Neutrophil (primary cell): ENCODE measurements at regions not wholly inside any gene's neighbourhood (a gene's known extent, or its start where the extent isn't known, plus 50 kb on each side); places are given as distances from the start of the nearest gene placed in this dataset.

ENCODE experiments used
- H3K27ac ChIP-seq: fragments of 200-600 bp; sonication (generic); 2 replicates; pipeline ENCODE4 v1.5.1; 2016; ENCODE audit warnings: mild to moderate bottlenecking, moderate library complexity
- H3K27me3 ChIP-seq: fragments of 200-600 bp; sonication (generic); 2 replicates; pipeline ENCODE4 v1.6.0; 2016; ENCODE audit warnings: mild to moderate bottlenecking
- H3K36me3 ChIP-seq: fragments of 200-600 bp; sonication (generic); 2 replicates; pipeline ENCODE4 v1.5.1; 2017
- H3K4me1 ChIP-seq, 2 experiments: fragments of 200-600 bp in 1 of 2; sonication (generic) in 1 of 2; 1 replicate in 1 of 2; 2 replicates in 1 of 2; pipeline versions ENCODE4 v1.5.1 to v1.6.1; 2013 to 2016; ENCODE audit warnings: low read depth in 1 of 2, low read length in 1 of 2, mild to moderate bottlenecking in 1 of 2, moderate library complexity in 1 of 2; ENCODE audit not compliant: control insufficient read depth in 1 of 2, insufficient read depth in 1 of 2
- H3K4me3 ChIP-seq, 2 experiments: fragments of 200-600 bp in 1 of 2; sonication (generic) in 1 of 2; 1 replicate in 1 of 2; 2 replicates in 1 of 2; pipeline ENCODE4 v1.5.1; 2013 to 2016; ENCODE audit warnings: low read depth in 1 of 2, low read length in 1 of 2, mild to moderate bottlenecking in 1 of 2, moderate library complexity in 1 of 2
- H3K9me3 ChIP-seq: fragments of 200-600 bp; sonication (generic); 2 replicates; pipeline ENCODE4 v1.5.1; 2016
- TF ChIP-seq, protein P1 (sequence below): fragments of 200-600 bp; sonication (generic); IDR thresholded peaks from 2 replicates; pipeline ENCODE4 v1.5.1; 2016; ENCODE audit warnings: antibody characterized with exemption

DNA sequence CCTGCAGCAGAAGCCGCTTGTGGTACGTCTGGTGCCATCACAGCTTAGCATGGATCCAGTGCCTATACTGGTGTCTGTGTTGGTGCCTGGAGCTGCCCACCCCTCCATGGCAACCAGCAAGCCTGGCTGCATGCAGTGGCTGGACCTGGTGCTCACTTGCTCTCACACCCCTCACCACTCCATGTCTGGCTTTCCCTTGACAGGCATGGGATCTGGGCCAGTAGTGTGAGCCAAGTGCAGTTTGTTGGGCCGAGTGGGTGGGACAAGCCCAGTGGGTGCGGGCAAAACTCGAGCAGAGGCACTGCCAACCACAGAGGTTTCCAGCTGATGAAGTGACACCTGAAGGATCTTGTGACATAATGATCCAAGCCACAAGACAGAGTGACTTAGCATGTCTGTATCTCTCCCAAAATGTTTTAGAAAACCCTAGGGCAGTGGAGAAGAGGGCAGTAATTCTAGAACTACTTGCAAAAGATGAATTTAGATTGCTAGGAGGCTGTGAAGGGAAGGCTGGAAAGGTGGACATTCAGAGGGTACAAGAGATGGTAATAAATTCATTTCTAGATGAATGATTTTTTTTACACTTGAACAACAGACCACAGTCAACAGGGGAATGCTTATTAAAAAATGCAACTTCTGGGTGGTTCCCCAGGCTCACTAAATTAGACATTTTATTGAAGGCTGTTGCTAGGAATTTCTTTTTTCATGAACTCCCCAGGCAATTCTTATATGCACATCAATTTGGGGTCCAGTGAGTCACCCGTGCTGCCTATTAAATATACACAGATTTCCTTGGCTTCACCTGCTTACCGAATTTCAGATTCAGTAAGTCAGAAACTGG, 660.3 kb downstream of the TLR4 start:
- Histone ChIP-seq H3K36me3 (no peaks in the 10 kb centered on the region), H3K9me3 (no peaks in the 10 kb centered on the region), H3K27ac (no peak overlapping the region), H3K27me3 (no peaks in the 10 kb centered on the region), H3K4me3 (no peak overlapping the region), H3K4me1 (no peaks in the 10 kb centered on the region)
- TF ChIP-seq, protein P1, sequence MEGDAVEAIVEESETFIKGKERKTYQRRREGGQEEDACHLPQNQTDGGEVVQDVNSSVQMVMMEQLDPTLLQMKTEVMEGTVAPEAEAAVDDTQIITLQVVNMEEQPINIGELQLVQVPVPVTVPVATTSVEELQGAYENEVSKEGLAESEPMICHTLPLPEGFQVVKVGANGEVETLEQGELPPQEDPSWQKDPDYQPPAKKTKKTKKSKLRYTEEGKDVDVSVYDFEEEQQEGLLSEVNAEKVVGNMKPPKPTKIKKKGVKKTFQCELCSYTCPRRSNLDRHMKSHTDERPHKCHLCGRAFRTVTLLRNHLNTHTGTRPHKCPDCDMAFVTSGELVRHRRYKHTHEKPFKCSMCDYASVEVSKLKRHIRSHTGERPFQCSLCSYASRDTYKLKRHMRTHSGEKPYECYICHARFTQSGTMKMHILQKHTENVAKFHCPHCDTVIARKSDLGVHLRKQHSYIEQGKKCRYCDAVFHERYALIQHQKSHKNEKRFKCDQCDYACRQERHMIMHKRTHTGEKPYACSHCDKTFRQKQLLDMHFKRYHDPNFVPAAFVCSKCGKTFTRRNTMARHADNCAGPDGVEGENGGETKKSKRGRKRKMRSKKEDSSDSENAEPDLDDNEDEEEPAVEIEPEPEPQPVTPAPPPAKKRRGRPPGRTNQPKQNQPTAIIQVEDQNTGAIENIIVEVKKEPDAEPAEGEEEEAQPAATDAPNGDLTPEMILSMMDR, result no peak

DNA sequence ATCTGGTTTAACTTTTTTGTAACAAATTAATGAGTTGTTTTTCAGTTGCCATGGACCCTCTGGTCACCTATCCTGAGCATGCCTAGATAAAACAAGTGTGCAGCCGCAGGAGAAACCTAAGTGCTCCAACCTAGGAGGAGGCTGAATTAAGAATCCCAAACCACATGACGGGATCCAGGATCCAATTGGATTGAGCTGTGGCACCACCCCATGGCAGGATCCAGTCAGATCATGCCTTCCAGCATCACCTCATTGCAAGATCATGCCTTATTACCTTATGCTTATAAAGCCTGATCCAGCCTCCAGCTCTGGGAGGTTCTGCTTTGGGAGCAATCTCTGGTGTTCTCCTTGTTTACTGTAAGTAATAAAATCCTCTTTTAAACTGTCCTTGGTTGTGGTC, 662.0 kb downstream of the TLR4 start:
- H3K27ac ChIP-seq, result no peak overlapping the region
- TF ChIP-seq, protein P1, result no peak
- no peak overlapping the region for H3K4me3 ChIP-seq
- H3K9me3 ChIP-seq, result no peaks in the 10 kb centered on the region
- no peaks in the 10 kb centered on the region for H3K4me1 ChIP-seq
- no peaks in the 10 kb centered on the region for H3K36me3 ChIP-seq
- H3K27me3 ChIP-seq, result no peaks in the 10 kb centered on the region

DNA sequence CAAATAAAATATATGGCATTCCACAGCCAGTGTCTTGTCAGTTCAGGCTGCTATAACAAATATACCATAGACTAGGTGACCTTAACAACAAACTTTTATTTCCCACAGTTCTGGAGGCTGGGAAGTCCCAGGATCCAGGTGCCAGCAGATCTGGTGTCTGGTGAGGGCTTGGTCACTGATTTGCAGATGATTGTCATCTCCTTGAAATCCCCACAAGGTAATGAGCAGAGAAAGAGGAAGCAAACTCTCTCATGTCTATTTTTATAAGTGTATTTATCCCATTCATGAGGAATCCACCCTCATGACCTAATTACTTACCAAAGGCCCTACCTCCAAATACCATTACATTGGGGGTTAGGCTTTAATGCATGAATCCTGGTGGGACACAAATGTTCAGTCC, 663.2 kb downstream of the TLR4 start:
- Histone ChIP-seq H3K27ac (no peak overlapping the region), H3K27me3 (no peaks in the 10 kb centered on the region), H3K9me3 (no peaks in the 10 kb centered on the region), H3K4me1 (no peaks in the 10 kb centered on the region), H3K36me3 (no peaks in the 10 kb centered on the region), H3K4me3 (no peak overlapping the region)
- TF ChIP-seq, protein P1, result no peak

DNA sequence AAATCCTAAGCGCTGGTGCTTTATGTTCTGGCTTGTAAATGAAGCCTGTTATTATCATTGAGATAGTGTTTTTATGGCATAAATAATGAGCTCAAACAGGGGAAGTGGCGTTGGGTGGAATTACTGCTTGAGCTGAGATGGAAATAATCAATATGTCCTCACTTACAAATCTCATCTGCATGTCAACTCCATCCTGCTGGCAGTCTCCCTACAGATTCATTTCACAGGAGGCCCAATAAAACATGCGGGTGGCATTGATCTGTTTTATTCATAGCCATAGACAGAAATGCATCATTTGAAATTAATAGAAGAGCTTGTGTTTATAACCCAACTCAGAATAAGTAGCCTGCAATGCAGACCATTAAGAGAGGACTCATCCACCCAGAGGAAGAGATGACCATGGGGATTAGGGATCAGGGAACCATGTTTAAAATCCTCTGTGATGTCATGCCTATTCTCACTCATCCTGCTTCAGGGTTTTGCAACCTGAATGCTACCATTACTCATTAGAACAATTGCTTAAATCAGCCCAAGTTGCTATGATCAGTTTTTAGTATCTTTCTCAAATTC, 680.4 kb downstream of the TLR4 start:
- TF ChIP-seq, protein P1, result no peak
- Histone ChIP-seq H3K4me1 (no peaks in the 10 kb centered on the region), H3K4me3 (no peak overlapping the region), H3K27ac (no peak overlapping the region), H3K9me3 (no peaks in the 10 kb centered on the region), H3K27me3 (no peaks in the 10 kb centered on the region), H3K36me3 (no peaks in the 10 kb centered on the region)

DNA sequence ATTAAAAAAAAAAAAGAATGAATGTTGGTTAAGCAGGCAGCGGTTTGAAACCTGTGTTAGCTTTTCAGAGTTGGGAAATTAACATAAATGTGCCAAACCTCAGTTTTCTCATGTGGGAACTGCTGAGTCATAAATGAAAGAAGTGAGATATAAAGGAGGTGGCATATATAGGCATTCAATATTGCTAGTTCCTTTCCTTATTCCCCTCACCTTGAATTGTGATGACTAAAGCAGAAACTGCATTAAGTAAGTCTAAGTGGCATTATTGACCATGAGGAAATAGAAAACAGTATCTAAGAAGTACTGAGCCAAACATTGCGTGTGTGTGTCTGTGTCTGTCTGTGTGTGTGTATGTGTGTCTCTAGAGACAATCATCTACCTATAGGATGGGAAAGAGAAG, 691.2 kb downstream of the TLR4 start:
- H3K4me1 ChIP-seq, result no peaks in the 10 kb centered on the region
- H3K4me3 ChIP-seq, result no peak overlapping the region
- no peak overlapping the region for H3K27ac ChIP-seq
- TF ChIP-seq, protein P1, result no peak
- no peaks in the 10 kb centered on the region for H3K27me3 ChIP-seq
- H3K36me3 ChIP-seq, result no peaks in the 10 kb centered on the region
- H3K9me3 ChIP-seq, result no peaks in the 10 kb centered on the region
